CD4-positive, alpha-beta T cell treated with Interleukin-10 for 1 hour (primary cell): ENCODE measurements at regions not wholly inside any gene's neighbourhood (a gene's known extent, or its start where the extent isn't known, plus 50 kb on each side); places are given as distances from the start of the nearest gene placed in this dataset.

ENCODE experiments used
- DNase-seq: peaks from one replicate; pipeline ENCODE4 v3.0.0-alpha.2; 2020

DNA sequence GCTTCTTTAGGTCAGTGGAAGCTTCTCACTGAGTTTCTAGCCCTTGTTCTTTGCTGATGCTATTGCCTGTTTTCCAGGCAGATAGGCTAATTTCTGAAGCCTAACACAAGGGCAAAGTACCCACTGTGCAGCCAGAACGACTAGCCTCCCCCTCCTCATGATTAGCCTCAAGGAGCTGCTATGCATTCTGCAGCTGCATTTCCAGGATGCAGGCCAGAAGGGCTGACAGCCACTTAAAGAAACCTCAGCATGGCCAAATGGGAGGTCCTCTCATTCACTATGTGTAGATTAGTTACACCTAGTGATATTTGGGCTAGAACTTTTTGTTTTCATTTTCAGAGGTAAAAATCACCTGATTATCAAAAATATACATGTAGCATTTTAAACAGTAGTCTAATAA is 216.0 kb downstream of the RAD51AP2 start:
- no peak for DNase-seq

DNA sequence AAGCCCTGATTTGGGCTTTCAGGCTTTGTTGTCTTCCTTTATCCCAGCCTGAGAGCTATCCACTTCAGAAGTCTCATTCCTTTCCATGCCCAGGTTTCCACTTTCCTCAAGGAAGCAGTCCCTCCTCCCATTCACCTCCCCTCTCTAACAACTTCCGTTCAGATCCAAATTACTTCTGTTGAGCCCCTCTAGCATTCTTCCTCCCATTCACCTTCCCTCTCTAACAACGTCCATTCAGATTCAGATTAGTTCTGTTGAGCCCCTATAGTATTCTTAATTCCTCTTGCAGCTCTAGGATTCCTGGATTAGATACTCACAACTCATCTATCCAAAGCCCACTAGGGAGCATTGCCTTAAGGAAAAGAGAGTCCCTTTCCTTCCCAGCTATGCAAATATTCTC is 216.8 kb downstream of the RAD51AP2 start:
- DNase-seq: no peak

GRCh38 chr2:17299891-17300540 is 218.2 kb downstream of the RAD51AP2 start:
- no peak for DNase-seq

DNA sequence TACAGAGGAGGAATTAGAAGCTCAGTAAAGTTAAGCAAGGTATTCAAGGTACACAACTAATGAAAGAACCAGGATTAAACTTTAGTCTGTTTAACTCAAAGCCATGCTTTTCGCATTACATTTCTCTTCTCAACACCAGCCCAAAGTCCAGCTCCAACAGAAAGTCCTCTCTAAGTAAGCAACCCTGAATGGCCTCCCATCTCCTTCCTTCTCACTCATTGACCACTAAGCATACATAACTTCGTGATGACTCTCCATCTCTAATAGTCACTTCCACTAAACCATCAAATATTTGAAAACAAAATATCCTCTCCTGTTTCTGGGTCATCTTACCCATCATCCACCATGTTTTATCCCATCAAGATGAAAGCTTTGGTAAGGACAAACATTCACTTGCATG is 219.8 kb downstream of the RAD51AP2 start:
- no peak for DNase-seq

- DNase-seq: no peak
These were observed 221.6 kb downstream of the RAD51AP2 start for GRCh38 chr2:17296686-17297085.

DNA sequence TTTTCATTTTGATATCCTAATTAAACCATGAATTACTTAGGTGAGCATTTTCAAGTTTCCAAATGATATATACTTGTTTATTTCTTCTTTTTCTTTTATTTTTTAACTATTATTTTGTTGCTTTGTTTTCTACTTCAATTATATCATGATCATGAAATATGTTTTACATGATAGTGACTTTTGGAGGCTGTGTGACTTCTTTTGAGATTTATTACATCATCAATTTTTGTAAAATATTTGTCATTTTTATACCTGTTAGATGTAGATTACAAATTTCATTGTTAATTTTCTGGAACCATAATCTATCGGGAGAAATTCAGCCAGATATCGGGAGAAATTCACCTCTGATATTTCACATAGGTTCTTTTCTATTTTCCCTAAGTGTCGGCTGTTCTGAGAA is 228.6 kb downstream of the RAD51AP2 start:
- DNase-seq: no peak

GRCh38 chr2:17287183-17287582 is 231.1 kb downstream of the RAD51AP2 start:
- DNase-seq: no peak

GRCh38 chr2:17282826-17283225 is 235.4 kb downstream of the RAD51AP2 start:
- DNase-seq: no peak

DNA sequence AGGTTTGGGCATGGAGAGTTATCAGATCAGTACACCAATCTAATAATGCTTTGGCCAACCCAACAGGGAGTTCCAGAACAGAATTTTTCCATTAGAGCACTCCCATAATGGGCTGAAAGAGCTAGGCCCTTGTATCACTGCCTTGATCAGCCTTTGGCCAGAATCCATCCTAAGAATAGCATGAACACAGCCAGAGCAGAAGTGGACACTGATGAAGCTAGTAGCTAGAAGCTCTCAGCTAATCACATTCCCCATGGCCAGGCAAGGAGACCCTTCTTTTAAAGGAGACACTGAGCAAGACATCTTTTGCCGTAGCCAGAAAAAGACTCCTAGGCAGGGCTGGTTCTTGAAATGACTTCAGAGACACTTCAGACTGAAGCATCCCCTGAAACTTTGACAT is 236.0 kb downstream of the RAD51AP2 start:
- DNase-seq: no peak

DNA sequence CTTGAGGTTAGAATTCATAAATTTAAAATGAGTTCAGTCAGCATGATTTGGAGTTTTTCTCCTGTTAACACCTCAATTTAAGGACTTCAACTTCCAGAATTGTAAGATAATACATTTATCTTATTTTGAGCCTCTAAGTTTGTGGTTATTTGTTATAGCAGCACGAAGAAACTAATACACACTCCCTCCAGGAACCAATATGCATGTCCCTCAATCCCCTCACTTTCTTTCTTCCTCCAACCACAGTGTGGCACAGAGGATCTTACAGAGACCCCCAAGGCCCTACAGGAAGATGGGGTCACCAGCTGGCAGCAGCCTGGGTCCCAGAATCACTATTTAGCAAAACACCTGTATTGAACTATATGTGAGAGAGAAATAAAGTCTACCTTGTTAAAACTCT is 242.0 kb downstream of the RAD51AP2 start:
- no peak for DNase-seq

DNA sequence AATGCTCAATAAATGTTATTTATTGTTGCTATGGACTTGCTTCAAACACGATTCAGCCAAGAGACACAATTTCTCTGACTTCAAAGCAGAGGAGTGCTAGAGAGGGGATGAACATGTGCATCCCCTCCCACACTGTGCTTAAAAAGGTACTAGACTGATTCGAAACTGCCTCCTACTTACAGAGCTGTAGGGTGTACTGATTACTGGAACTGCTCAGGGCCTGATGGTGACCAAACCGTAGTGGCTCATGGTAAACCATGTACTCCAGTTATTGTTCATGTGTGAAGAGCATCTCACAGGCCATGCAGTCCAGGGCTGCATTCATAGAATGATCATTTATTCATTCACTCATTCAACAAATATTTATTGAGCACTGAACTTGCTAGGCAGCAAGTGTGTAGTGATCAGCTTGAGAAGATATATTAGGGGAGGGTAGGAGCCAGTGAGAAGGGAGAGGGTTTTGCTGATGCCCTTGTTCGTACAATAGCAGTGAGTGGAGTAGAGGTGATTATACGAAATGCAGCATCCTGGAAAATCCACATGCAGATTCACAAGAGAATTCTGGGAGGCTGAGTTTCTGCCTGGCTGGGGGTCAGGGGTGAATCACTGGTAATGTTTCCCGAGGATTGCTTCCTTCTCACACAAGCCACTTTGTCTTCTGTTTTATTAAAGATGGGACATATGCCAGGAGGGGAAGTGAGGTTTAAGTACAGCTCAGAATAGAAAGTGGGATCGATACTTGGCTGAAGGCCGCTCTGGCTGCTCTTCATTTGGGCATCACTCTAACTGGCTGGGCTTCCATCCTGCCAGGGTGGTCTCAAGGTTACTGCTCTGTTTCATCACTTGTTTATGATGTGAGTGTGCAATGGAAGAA is 245.4 kb downstream of the RAD51AP2 start:
- no peak for DNase-seq

- no peak for DNase-seq
These were observed 246.1 kb downstream of the RAD51AP2 start for GRCh38 chr2:17272170-17272569.

- DNase-seq: no peak
These were observed 246.8 kb downstream of the RAD51AP2 start for GRCh38 chr2:17271416-17271815.

DNA sequence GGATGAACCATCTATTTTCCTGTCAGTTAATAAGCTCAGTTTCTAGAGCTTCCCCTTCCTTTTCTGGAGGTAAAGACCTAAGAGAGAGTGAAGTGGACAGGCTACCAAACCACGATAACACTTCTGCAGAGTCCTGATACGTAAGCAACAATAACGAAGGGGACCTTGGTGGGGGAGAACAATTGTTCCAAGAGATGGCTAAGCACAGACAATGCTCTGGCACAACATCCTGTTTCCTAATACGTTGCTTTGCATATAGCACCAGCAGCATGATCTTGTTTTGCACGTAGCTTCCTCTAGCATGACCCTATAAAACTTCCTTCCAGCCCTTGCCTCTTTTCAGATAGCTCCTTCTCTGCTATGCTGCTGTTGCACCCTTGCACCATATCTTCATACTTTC is 247.3 kb downstream of the RAD51AP2 start:
- DNase-seq: no peak

DNA sequence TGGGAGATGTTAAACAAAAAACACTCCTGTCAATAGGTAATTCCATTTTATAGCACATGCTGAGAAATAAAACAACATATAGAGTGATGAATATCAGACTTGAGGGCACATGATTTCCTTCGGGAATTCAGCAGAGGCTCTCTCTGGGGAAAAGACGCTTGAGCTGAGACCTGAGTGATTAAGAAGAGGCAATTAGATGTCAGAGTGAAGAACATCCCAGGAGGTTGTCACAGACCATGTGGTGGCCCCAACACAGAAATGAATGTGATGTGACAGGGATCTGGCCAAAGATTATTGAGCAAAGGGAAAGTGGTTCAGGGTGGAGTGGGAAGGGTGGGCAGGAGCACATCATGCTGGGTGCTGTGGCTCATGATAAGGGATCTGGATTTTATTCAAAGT is 254.7 kb downstream of the RAD51AP2 start:
- no peak for DNase-seq

GRCh38 chr2:17262854-17263569 is 255.2 kb downstream of the RAD51AP2 start:
- DNase-seq: no peak

- no peak for DNase-seq
These were observed 258.6 kb downstream of the RAD51AP2 start for GRCh38 chr2:17259613-17260012.

- DNase-seq: no peak
These were observed 259.4 kb downstream of the RAD51AP2 start for GRCh38 chr2:17258861-17259260.

DNA sequence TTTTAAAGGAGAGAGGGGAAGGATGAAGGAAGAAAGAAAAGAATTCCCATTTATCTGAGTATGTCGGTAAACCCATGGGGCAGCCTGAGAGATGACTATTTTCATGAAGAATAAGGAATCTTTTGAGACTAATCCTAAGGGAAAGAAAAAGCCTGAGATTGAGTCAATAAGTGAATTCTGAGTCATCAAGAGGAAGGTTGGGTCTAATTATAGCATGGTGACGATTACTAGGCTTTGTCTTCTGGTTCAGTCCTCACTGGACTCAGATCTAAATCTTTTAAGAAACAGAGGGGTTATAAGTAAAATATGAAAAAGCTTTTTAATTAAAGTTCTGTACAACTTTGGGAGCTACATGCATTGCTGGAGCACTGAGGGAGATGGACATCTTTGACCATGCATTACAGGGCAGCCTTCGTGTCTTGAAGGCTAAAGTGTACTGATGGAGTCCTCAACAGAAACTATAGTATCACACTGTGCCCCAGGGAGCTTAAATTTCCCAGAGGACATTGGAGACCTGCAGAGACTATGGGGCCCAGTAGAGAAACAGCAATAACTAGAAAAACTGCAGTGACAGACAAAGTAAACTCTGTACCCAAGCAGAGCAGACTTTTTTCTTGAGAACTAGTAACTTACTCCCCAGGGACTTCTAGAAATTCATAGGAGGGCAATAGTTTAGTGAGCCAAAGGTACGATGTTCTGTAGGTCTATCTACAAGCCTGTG is 260.9 kb downstream of the RAD51AP2 start:
- DNase-seq: no peak

DNA sequence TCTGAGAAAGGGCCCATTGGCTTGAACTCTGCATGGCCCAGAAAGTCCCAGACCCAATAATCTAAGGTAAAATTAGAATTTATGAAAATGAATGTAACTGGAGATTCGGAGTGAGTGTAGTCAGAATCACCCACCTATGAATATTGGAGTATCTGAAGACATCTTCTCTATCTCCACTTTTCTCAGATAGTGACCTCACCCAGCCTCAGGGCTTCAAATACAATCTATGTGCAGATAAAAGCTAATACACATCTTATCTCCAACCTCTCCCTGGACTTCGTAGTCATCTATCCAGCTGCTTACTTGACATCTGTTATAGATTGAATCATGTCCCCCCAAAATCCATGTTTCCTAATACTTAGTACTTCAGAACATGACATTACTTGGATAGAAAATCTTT is 263.2 kb downstream of the RAD51AP2 start:
- no peak for DNase-seq

- no peak for DNase-seq
These were observed 263.8 kb downstream of the RAD51AP2 start for GRCh38 chr2:17254421-17254820.

GRCh38 chr2:17252258-17252657 is 266.0 kb downstream of the RAD51AP2 start:
- no peak for DNase-seq

DNA sequence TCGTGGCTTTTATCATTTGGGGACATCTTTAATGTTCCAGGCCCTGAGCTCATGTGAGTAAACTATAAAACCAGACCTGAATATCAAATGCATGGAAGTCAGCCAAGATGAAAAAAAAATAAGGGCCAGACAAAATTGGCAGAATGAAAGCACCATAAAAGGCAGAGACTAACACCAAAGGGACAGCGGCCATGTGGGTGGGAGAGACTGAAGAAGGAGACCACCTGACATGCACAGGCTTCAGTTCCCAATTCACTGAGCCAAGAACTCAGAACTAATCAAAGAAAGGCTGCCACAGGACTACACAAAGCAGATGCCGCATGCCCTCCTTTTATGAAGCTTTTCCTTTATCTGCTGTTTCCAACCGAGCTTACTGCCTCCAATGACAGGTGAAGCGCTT is 267.1 kb downstream of the RAD51AP2 start:
- no peak for DNase-seq
